SH-SY5Y (cell line): ENCODE measurements at regions not wholly inside any gene's neighbourhood (a gene's known extent, or its start where the extent isn't known, plus 50 kb on each side); places are given as distances from the start of the nearest gene placed in this dataset.

ENCODE experiments used
- GATA2 ChIP-seq: IDR thresholded peaks from 2 replicates; pipeline ENCODE4 v1.6.1; 2011; ENCODE audit warnings: mild to moderate bottlenecking, low read depth, low read length
- GATA3 ChIP-seq: IDR thresholded peaks from 2 replicates; pipeline ENCODE4 v1.6.1; 2011; ENCODE audit warnings: low read depth, mild to moderate bottlenecking, low read length, moderate library complexity

DNA sequence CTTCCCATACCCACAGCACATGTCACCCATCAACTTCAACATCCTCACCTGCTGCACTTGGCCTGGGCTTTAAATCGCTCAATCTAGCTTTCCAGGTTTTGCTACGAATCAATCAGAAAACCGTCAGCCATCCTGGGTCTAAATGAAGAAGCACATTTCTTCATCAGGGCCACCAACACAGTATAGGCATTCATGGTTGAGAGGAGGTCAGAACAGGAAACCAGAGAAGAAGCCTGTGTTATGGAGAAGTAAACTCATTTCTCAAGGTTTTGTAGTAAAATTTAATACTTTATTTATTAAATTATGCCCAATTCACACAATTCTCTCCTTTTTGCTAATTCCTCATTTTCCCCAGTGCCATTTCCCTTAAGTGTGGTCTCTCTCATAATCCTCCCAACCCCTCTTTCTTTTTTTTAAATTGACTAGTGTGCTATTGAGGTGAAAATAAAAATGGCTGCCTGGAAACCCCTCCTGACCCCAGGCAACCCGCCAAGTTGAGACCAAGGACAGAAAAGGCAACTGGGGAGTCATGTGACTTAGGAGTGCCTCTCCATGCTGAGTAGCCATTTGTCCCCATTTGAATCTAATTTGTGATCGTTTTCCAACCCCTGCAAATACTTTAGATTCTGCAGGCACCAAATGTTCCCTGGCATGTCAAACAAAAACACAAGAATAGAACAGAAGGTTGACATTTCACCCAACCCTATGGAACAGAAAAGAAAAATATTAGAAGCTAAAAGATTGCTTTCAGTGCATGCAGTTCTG, 181.1 kb upstream of the NAMPT start:
- no peak for TF ChIP-seq GATA2
- no peak for TF ChIP-seq GATA3
